Stimulated activated naive CD8-positive, alpha-beta T cell treated with anti-CD3 and anti-CD28 coated beads, Interleukin-15, Interleukin-2, amounts not matched to agents 100 ng/mL and 50 ng/mL, for 24 hours (primary cell): ENCODE measurements at regions not wholly inside any gene's neighbourhood (a gene's known extent, or its start where the extent isn't known, plus 50 kb on each side); places are given as distances from the start of the nearest gene placed in this dataset.
"Not testable (repeated sequence)": the region's sequence is repeated elsewhere in the genome, so short reads cannot be mapped to it uniquely, and the experiment has no call there.

Source experiments
- H3K27ac Mint-ChIP-seq: one replicate; pipeline ENCODE4 v1.8.0; 2021; ENCODE audit warnings: mild to moderate bottlenecking, mixed read lengths
- H3K27me3 Mint-ChIP-seq: one replicate; pipeline ENCODE4 v1.8.0; 2021; ENCODE audit warnings: mixed read lengths
- H3K36me3 Mint-ChIP-seq: one replicate; pipeline ENCODE4 v1.8.0; 2021; ENCODE audit warnings: low read depth, mixed read lengths
- H3K4me1 Mint-ChIP-seq: one replicate; pipeline ENCODE4 v1.8.0; 2021; ENCODE audit warnings: low read depth, mixed read lengths
- H3K4me3 Mint-ChIP-seq: one replicate; pipeline ENCODE4 v1.8.0; 2021; ENCODE audit warnings: mild to moderate bottlenecking, mixed read lengths
- H3K9me3 Mint-ChIP-seq: one replicate; pipeline ENCODE4 v1.8.0; 2021; ENCODE audit warnings: mixed read lengths

- no peaks in the 10 kb centered on the region for H3K9me3 Mint-ChIP-seq
- no peak overlapping the region for H3K4me3 Mint-ChIP-seq
These were observed 194.8 kb upstream of the ZNF32 start for GRCh38 chr10:43843321-43844101.

GRCh38 chr10:43842496-43842895 is 193.8 kb upstream of the ZNF32 start:
- Mint-ChIP-seq H3K4me1 (peaks cover 24% of the 10 kb centered on the region), H3K27me3 (no peaks in the 10 kb centered on the region), H3K36me3 (no peaks in the 10 kb centered on the region), H3K9me3 (no peaks in the 10 kb centered on the region), H3K27ac (no peak overlapping the region), H3K4me3 (no peak overlapping the region)

More at GRCh38 chr10:43843321-43844101, 194.8 kb upstream of the ZNF32 start:
- Mint-ChIP-seq H3K27me3 (no peaks in the 10 kb centered on the region), H3K27ac (no peak overlapping the region), H3K4me1 (peaks cover 27% of the 10 kb centered on the region), H3K36me3 (no peaks in the 10 kb centered on the region)

- Mint-ChIP-seq H3K4me3 (no peak overlapping the region), H3K4me1 (peaks cover 20% of the 10 kb centered on the region), H3K36me3 (no peaks in the 10 kb centered on the region), H3K9me3 (no peaks in the 10 kb centered on the region), H3K27me3 (no peaks in the 10 kb centered on the region), H3K27ac (no peak overlapping the region)
These were observed 193.4 kb upstream of the ZNF32 start for GRCh38 chr10:43842072-43842471.

- Mint-ChIP-seq H3K9me3 (peaks cover 6% of the 10 kb centered on the region), H3K27me3 (no peaks in the 10 kb centered on the region)
These were observed 191.3 kb upstream of the ZNF32 start for GRCh38 chr10:43839973-43840372.

GRCh38 chr10:43834751-43835150 is 186.1 kb upstream of the ZNF32 start:
- peak overlapping the region; percentile 21 for H3K27ac Mint-ChIP-seq
- H3K4me1 Mint-ChIP-seq, H3K4me3 Mint-ChIP-seq, H3K36me3 Mint-ChIP-seq, H3K27me3 Mint-ChIP-seq: not testable (repeated sequence)
- peaks cover 23% of the 10 kb centered on the region for H3K9me3 Mint-ChIP-seq

More at GRCh38 chr10:43839973-43840372, 191.3 kb upstream of the ZNF32 start:
- Mint-ChIP-seq H3K36me3 (no peaks in the 10 kb centered on the region), H3K4me1 (peaks cover 3% of the 10 kb centered on the region), H3K4me3 (no peak overlapping the region), H3K27ac (no peak overlapping the region)

- no peaks in the 10 kb centered on the region for H3K27me3 Mint-ChIP-seq
- no peak overlapping the region for H3K4me3 Mint-ChIP-seq
- H3K36me3 Mint-ChIP-seq: no peaks in the 10 kb centered on the region
- H3K27ac Mint-ChIP-seq: no peak overlapping the region
- peaks cover 9% of the 10 kb centered on the region for H3K9me3 Mint-ChIP-seq
- H3K4me1 Mint-ChIP-seq: peaks cover 10% of the 10 kb centered on the region
These were observed 179.2 kb upstream of the ZNF32 start for GRCh38 chr10:43827853-43828252.

GRCh38 chr10:43825984-43826383 is 177.3 kb upstream of the ZNF32 start:
- Mint-ChIP-seq H3K27ac (no peak overlapping the region), H3K4me3 (no peak overlapping the region), H3K4me1 (peaks cover 20% of the 10 kb centered on the region), H3K36me3 (no peaks in the 10 kb centered on the region), H3K27me3 (no peaks in the 10 kb centered on the region), H3K9me3 (peaks cover 9% of the 10 kb centered on the region)

GRCh38 chr10:43825421-43825820 is 176.7 kb upstream of the ZNF32 start:
- Mint-ChIP-seq H3K4me3 (no peak overlapping the region), H3K9me3 (peaks cover 6% of the 10 kb centered on the region), H3K27ac (no peak overlapping the region), H3K36me3 (no peaks in the 10 kb centered on the region), H3K27me3 (no peaks in the 10 kb centered on the region), H3K4me1 (peaks cover 20% of the 10 kb centered on the region)

GRCh38 chr10:43824934-43825333 is 176.3 kb upstream of the ZNF32 start:
- H3K27me3 Mint-ChIP-seq: no peaks in the 10 kb centered on the region
- peaks cover 6% of the 10 kb centered on the region for H3K9me3 Mint-ChIP-seq
- H3K27ac Mint-ChIP-seq: no peak overlapping the region
- H3K36me3 Mint-ChIP-seq: no peaks in the 10 kb centered on the region
- H3K4me1 Mint-ChIP-seq: peaks cover 20% of the 10 kb centered on the region
- H3K4me3 Mint-ChIP-seq: no peak overlapping the region

- Mint-ChIP-seq H3K27ac (peak overlapping the region; percentile 22), H3K36me3 (no peaks in the 10 kb centered on the region), H3K9me3 (peaks cover 2% of the 10 kb centered on the region), H3K4me3 (no peak overlapping the region), H3K4me1 (peaks cover 26% of the 10 kb centered on the region), H3K27me3 (no peaks in the 10 kb centered on the region)
These were observed 174.2 kb upstream of the ZNF32 start for GRCh38 chr10:43822631-43823580.

GRCh38 chr10:43821103-43821502 is 172.4 kb upstream of the ZNF32 start:
- Mint-ChIP-seq H3K27ac (no peak overlapping the region), H3K4me1 (peaks cover 44% of the 10 kb centered on the region), H3K9me3 (no peaks in the 10 kb centered on the region), H3K27me3 (no peaks in the 10 kb centered on the region), H3K36me3 (no peaks in the 10 kb centered on the region), H3K4me3 (no peak overlapping the region)

- Mint-ChIP-seq H3K36me3 (no peaks in the 10 kb centered on the region), H3K4me1 (peaks cover 49% of the 10 kb centered on the region), H3K9me3 (no peaks in the 10 kb centered on the region), H3K27ac (no peak overlapping the region), H3K27me3 (no peaks in the 10 kb centered on the region), H3K4me3 (no peak overlapping the region)
These were observed 172.0 kb upstream of the ZNF32 start for GRCh38 chr10:43820663-43821062.

GRCh38 chr10:43819464-43820230 is 171.0 kb upstream of the ZNF32 start:
- Mint-ChIP-seq H3K4me3 (no peak overlapping the region), H3K9me3 (no peaks in the 10 kb centered on the region), H3K36me3 (no peaks in the 10 kb centered on the region), H3K27me3 (no peaks in the 10 kb centered on the region), H3K4me1 (peaks cover 59% of the 10 kb centered on the region), H3K27ac (no peak overlapping the region)

GRCh38 chr10:43818687-43819086 is 170.0 kb upstream of the ZNF32 start:
- Mint-ChIP-seq H3K9me3 (no peaks in the 10 kb centered on the region), H3K4me1 (peaks cover 60% of the 10 kb centered on the region), H3K4me3 (no peak overlapping the region), H3K27ac (peak overlapping the region; percentile 68), H3K36me3 (no peaks in the 10 kb centered on the region), H3K27me3 (no peaks in the 10 kb centered on the region)
